ENCODE measurements at regions not wholly inside any gene's neighbourhood (a gene's known extent, or its start where the extent isn't known, plus 50 kb on each side); places are given as distances from the start of the nearest gene placed in this dataset.
"Not testable (repeated sequence)": the region's sequence is repeated elsewhere in the genome, so short reads cannot be mapped to it uniquely, and the experiment has no call there.

- DNase-seq, result no peak
Observed at GRCh38 chr12:131591714-131592709, 118.9 kb upstream of the SFSWAP start.

GRCh38 chr12:131592972-131593371 is 117.9 kb upstream of the SFSWAP start:
- DNase-seq, result peak; percentile 9

GRCh38 chr12:131593406-131593805 is 117.5 kb upstream of the SFSWAP start:
- no peak for DNase-seq

GRCh38 chr12:131596115-131596514 is 114.8 kb upstream of the SFSWAP start:
- no peak for DNase-seq

DNA sequence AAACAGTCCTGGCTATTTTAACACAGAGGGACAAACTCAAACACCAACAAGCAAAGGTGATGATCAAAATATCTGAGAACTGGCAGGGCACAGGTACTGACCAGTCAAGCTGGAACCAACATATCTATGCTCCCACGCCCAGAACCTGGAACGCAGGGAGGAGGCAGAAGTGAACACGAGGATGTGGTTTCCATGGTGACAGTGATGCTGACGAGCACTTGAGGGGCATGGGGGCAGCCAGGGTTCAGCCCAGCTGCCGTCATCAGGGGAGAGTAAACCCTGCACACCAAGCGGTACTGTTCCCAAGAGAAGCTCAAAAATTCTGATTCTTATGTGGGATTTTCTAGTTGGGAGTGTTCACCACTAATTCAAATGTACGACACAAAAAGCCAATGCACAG is 113.6 kb upstream of the SFSWAP start:
- no peak for DNase-seq

DNA sequence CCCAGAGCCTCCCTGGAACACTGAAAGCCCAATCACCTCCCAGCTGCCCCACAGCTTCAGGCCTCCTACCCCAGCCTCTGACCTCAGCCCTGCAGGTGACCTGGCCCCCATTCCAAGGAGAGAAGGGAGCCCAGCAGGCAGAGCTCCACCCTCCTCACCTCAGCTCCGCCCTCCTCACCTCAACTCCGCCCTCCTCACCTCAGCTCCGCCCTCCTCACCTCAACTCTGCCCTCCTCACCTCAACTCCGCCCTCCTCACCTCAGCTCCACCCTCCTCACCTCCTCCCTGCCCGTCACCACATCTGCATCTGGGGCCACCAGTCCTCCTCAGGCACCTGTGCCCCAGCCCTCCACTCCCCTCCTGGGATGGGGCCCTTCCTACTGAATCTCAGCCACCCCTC is 112.2 kb upstream of the SFSWAP start:
- no peak for DNase-seq

- DNase-seq, result no peak
Observed at GRCh38 chr12:131599190-131600159, 111.4 kb upstream of the SFSWAP start.

DNA sequence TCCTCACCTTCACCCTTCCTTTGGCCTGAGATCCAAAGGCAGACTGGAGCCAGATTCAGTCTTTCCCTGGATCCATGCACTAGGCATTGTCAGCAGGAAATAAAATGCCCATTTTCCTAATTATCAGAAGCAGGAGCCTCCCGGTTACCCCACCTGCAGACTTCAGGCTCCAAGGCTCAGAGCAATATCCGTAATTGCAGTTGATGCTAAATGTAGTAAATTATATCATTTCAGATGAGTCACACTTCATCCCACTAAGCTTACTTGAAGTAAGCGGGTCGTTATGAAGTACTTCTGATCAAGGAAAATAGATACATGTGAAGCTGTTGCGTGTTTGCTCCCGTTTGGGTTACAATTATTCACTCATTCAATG is 110.7 kb upstream of the SFSWAP start:
- no peak for DNase-seq

DNA sequence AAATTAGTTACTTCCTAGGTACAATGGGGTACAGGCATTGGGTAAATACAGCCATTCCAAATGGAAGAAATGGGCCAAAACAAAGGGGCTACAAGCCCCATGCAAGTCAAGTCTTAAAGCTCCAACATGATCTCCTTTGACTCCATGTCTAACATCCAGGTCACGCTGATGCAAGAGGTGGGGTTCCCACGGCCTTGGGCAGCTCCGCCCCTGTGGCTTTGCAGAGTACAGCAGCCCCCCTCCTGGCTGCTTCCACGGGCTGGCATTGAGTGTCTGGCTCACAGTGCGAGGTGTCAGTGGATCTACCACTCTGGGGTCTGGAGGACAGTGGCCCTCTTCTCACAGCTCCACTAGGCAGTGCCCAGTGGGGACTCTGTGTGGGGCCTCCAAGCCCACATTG is 109.4 kb upstream of the SFSWAP start:
- not testable (repeated sequence) for DNase-seq

DNA sequence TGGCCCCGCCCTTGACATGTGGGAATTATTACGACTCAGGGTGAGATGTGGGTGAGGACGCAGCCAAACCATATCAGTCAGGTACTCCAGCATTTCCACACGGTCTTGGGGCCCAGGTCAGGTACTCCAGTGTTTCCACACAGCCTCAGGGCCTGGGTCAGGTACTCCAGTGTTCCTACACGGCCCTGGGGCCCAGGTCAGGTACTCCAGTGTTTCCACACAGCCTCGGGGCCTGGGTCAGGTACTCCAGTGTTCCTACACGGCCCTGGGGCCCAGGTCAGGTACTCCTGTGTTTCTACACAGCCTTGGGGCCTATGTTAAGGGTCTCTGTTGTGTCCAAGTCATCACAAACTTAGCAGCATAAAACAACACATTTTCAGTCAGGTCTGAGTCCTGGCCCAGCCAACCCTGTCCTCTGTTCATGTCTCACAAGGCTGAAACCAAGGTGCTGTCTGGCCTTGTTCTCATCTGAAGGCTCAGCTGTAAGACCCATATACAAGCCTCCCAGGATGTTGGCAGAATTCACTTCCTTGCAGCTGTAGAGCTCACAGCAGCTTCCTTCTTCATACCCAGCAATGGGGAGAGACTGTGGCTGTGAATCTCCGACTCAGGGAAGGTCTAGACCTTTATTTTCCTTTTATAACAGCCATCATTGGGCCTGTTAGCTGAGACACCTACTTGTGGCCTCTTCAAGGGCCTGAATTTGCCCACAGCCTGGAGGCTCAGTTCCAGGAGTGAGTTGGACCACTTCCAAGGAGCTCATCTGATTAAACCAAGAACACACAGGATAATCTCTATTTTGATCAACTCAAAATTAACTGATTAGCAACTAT is 107.6 kb upstream of the SFSWAP start:
- DNase-seq, result peak; percentile 22

GRCh38 chr12:131603939-131604795 is 106.7 kb upstream of the SFSWAP start:
- peak; percentile 74 for DNase-seq

GRCh38 chr12:131604859-131605258 is 106.0 kb upstream of the SFSWAP start:
- no peak for DNase-seq

DNA sequence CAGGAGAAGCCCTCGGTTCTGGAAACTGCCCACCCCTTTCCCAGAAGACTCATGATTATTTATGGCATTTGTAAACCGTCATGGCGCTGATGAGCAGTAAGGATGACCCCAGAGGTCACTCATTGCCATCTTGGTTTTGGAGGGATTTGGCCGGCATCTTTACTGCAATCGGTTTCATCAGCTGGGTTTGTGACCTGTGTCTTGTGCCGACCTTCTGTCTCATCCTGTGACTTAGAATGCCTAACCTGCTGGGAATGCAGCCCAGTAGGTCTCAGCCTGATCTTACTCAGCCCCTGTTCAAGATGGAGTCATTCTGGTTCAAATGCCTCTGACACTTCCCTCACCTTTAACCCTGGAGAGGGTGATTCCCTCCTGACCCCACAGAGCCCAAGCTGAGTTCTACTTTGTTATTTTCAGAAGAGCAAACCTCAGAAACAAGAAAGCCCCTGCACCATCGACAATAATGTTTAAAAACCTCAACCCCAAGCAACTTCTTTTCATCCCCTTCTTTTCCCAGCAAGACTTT is 105.5 kb upstream of the SFSWAP start:
- DNase-seq, result no peak

DNA sequence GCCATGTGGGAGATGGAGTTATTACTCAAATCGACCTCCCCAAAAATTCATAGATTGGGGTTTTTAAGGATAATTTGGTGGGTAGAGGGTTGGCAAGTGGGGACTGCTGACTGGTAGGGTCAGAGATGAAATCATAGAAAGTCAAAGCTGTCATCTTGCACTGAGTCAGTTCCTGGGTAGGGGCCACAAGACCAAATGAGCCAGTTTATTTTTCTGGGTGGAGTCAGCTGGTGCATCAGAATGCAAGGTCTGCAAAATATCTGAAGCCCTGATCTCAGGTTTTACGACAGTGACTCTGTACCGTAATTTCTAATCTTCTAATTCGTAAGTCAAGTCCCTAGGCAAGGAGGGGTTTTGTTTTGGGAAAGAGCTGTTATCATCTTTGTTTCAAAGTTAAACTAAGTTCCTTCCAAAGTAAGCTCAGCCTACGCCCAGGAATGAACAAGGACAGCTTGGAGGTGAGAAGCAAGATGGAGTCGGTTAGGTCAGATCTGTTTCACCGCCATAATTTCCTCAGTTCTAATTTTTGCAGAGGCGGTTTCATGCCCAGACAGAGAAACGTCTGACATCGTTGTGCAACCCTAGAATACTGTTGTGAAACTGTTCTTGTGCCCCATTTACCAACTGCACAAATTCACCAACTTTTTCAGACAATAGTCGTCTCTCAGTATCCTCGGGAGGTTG is 104.5 kb upstream of the SFSWAP start:
- no peak for DNase-seq

- no peak for DNase-seq
Observed at GRCh38 chr12:131607658-131608447, 103.0 kb upstream of the SFSWAP start.

- DNase-seq, result peak; percentile 74
Observed at GRCh38 chr12:131608740-131609690, 101.9 kb upstream of the SFSWAP start.

GRCh38 chr12:131609762-131610161 is 101.1 kb upstream of the SFSWAP start:
- DNase-seq, result no peak

GRCh38 chr12:131610181-131610580 is 100.7 kb upstream of the SFSWAP start:
- DNase-seq, result no peak

GRCh38 chr12:131610891-131611290 is 100.0 kb upstream of the SFSWAP start:
- no peak for DNase-seq

All from CD4-positive, alpha-beta T cell treated with Interleukin-6 for 4 hours (primary cell).